Glutamatergic neuron (in vitro differentiated cells): ENCODE measurements at regions not wholly inside any gene's neighbourhood (a gene's known extent, or its start where the extent isn't known, plus 50 kb on each side); places are given as distances from the start of the nearest gene placed in this dataset.

Experiments used
- DNase-seq: peaks from one replicate; pipeline ENCODE4 v3.0.0; 2022
- H3K27ac Mint-ChIP-seq: one replicate; pipeline ENCODE4 v1.8.0; 2020; ENCODE audit warnings: mild to moderate bottlenecking, mixed read lengths, inconsistent platforms; ENCODE audit not compliant: unreplicated experiment
- H3K27me3 Mint-ChIP-seq: one replicate; pipeline ENCODE4 v1.8.0; 2020; ENCODE audit warnings: mild to moderate bottlenecking, moderate library complexity, mixed read lengths, inconsistent platforms; ENCODE audit not compliant: unreplicated experiment
- H3K36me3 Mint-ChIP-seq: one replicate; pipeline ENCODE4 v1.8.0; 2020; ENCODE audit warnings: mild to moderate bottlenecking, mixed read lengths, inconsistent platforms; ENCODE audit not compliant: unreplicated experiment
- H3K4me1 Mint-ChIP-seq: one replicate; pipeline ENCODE4 v1.8.0; 2020; ENCODE audit warnings: mild to moderate bottlenecking, low read depth, mixed read lengths, inconsistent platforms; ENCODE audit not compliant: unreplicated experiment
- H3K4me3 Mint-ChIP-seq: one replicate; pipeline ENCODE4 v1.8.0; 2020; ENCODE audit warnings: mild to moderate bottlenecking, mixed read lengths, inconsistent platforms; ENCODE audit not compliant: unreplicated experiment
- H3K9me3 Mint-ChIP-seq: one replicate; pipeline ENCODE4 v1.8.0; 2020; ENCODE audit warnings: mild to moderate bottlenecking, moderate library complexity, mixed read lengths, inconsistent platforms; ENCODE audit not compliant: unreplicated experiment
- CTCF ChIP-seq: fragments of 200-600 bp; sonication (generic); IDR thresholded peaks from one replicate; pipeline ENCODE4 v1.5.0; 2021; ENCODE audit not compliant: partially characterized antibody, unreplicated experiment

GRCh38 chr12:65623507-65623906, 200.8 kb upstream of the HMGA2 start:
- no peak overlapping the region for H3K4me3 Mint-ChIP-seq
- peaks cover 24% of the 10 kb centered on the region for H3K4me1 Mint-ChIP-seq
- H3K36me3 Mint-ChIP-seq, result no peaks in the 10 kb centered on the region
- DNase-seq, result no peak
- TF ChIP-seq CTCF, result no peak
- no peak overlapping the region for H3K27ac Mint-ChIP-seq
- peaks cover 2% of the 10 kb centered on the region for H3K9me3 Mint-ChIP-seq
- no peaks in the 10 kb centered on the region for H3K27me3 Mint-ChIP-seq

- peaks cover 18% of the 10 kb centered on the region for H3K4me1 Mint-ChIP-seq
- H3K9me3 Mint-ChIP-seq, result peaks cover 2% of the 10 kb centered on the region
- no peak overlapping the region for H3K27ac Mint-ChIP-seq
- no peaks in the 10 kb centered on the region for H3K27me3 Mint-ChIP-seq
- no peak for DNase-seq
- no peak overlapping the region for H3K4me3 Mint-ChIP-seq
- peaks cover 4% of the 10 kb centered on the region for H3K36me3 Mint-ChIP-seq
- TF ChIP-seq CTCF, result no peak
Observed at GRCh38 chr12:65624554-65625086, 199.7 kb upstream of the HMGA2 start.

GRCh38 chr12:65628061-65628460, 196.2 kb upstream of the HMGA2 start:
- Mint-ChIP-seq H3K27me3 (no peaks in the 10 kb centered on the region), H3K4me1 (no peaks in the 10 kb centered on the region)

DNA sequence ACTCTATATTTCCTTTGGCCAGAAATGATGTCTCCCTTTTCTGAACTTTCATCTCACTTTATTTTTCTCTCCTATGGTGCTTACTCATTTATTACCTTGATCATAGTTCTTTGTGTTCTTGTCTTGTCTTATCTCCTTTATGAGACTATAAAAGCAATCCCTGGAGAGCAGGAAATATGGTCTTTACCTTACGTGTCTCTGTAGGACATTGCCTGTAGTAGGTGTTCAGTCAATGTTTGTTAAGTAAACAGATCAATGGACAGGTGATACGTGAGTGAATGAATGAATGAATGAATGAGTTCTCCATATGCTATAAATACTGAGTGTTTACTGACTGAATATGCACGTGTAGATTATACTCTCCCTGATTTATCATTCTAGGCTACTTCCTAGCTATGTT, 193.7 kb upstream of the HMGA2 start:
- Mint-ChIP-seq H3K4me1 (peaks cover 3% of the 10 kb centered on the region), H3K27ac (no peak overlapping the region), H3K27me3 (no peaks in the 10 kb centered on the region), H3K4me3 (no peak overlapping the region), H3K36me3 (peaks cover 4% of the 10 kb centered on the region), H3K9me3 (peaks cover 4% of the 10 kb centered on the region)
- DNase-seq, result no peak
- no peak for TF ChIP-seq CTCF

More at GRCh38 chr12:65628061-65628460, 196.2 kb upstream of the HMGA2 start:
- H3K36me3 Mint-ChIP-seq, result peaks cover 4% of the 10 kb centered on the region
- no peak overlapping the region for H3K4me3 Mint-ChIP-seq
- H3K9me3 Mint-ChIP-seq, result peaks cover 4% of the 10 kb centered on the region
- no peak for TF ChIP-seq CTCF
- H3K27ac Mint-ChIP-seq, result no peak overlapping the region
- no peak for DNase-seq

DNA sequence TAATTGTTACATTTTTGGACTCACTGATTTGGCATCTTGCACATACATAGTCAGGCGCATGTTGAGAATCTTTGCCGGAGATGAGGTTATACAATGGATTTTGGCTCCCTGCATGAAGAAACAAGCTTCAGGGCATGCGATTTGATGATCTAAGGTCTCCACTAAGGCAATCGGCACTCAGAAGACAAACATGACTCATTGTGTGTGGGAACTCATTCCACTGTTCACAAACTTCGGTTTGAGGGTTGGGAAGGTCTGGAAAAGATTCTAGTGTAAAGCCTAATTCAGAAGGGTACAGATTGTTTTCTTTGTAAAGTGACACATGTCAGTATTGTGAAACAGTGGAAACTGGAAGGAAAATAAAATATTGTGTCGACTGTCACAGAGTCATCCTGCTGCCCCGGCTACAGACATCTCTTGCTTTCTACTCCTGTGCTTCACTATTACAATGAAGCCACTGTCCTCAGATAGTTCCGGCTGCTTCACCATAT, 192.6 kb upstream of the HMGA2 start:
- no peak overlapping the region for H3K27ac Mint-ChIP-seq
- no peaks in the 10 kb centered on the region for H3K27me3 Mint-ChIP-seq
- peaks cover 4% of the 10 kb centered on the region for H3K36me3 Mint-ChIP-seq
- H3K4me1 Mint-ChIP-seq, result peaks cover 3% of the 10 kb centered on the region
- no peak for TF ChIP-seq CTCF
- DNase-seq, result no peak
- no peak overlapping the region for H3K4me3 Mint-ChIP-seq
- H3K9me3 Mint-ChIP-seq, result peaks cover 4% of the 10 kb centered on the region
